Coronary artery (tissue), 2 donors: ENCODE measurements at regions not wholly inside any gene's neighbourhood (a gene's known extent, or its start where the extent isn't known, plus 50 kb on each side); places are given as distances from the start of the nearest gene placed in this dataset.
A peak's percentile ranks its signal among the peaks of the same experiment; 100 is the strongest.
"Not testable (repeated sequence)": the region's sequence is repeated elsewhere in the genome, so short reads cannot be mapped to it uniquely, and the experiment has no call there.

ENCODE experiments used
- DNase-seq: peaks from one replicate; pipeline ENCODE4 v3.0.0-alpha.2; 2017; ENCODE audit warnings: low spot score
- H3K27ac ChIP-seq, 2 donors: fragments of 200-600 bp; sonication (generic); one replicate each; pipeline ENCODE4 v1.5.1; 2016 to 2019
- H3K4me3 ChIP-seq: fragments of 200-600 bp; sonication (generic); 2 replicates; pipeline ENCODE4 v1.5.1; 2016; ENCODE audit warnings: mild to moderate bottlenecking, moderate library complexity
- CTCF ChIP-seq: fragments of 200-600 bp; sonication (generic); IDR thresholded peaks from one replicate; pipeline ENCODE4 v1.5.1; 2019; ENCODE audit warnings: antibody characterized with exemption

- no peak overlapping the region for H3K4me3 ChIP-seq
- peak overlapping the region; percentile 67 to 71 for H3K27ac ChIP-seq
- DNase-seq: no peak
- no peak for TF ChIP-seq CTCF
These were observed 359.5 kb upstream of the FGF16 start for GRCh38 chrX:77087529-77088169.

- no peak for TF ChIP-seq CTCF
- Histone ChIP-seq H3K4me3 (no peak overlapping the region), H3K27ac (peak overlapping the region; percentile 18 to 41)
- DNase-seq: no peak
These were observed 359.0 kb upstream of the FGF16 start for GRCh38 chrX:77088233-77088632.

GRCh38 chrX:77114501-77114900, 332.7 kb upstream of the FGF16 start:
- Histone ChIP-seq H3K4me3 (no peak overlapping the region), H3K27ac (no peak overlapping the region)
- TF ChIP-seq CTCF: no peak
- DNase-seq: no peak

- Histone ChIP-seq H3K4me3 (no peak overlapping the region), H3K27ac (no peak overlapping the region)
- no peak for DNase-seq
- no peak for TF ChIP-seq CTCF
These were observed 328.5 kb upstream of the FGF16 start for GRCh38 chrX:77118686-77119085.

- H3K27ac ChIP-seq: no peak overlapping the region
- DNase-seq: no peak
- no peak for TF ChIP-seq CTCF
- H3K4me3 ChIP-seq: no peak overlapping the region
These were observed 327.5 kb upstream of the FGF16 start for GRCh38 chrX:77119706-77120105.

- H3K27ac ChIP-seq, H3K4me3 ChIP-seq, DNase-seq: not testable (repeated sequence)
These were observed 323.3 kb upstream of the FGF16 start for GRCh38 chrX:77123917-77124316.

GRCh38 chrX:77127571-77127970, 319.6 kb upstream of the FGF16 start:
- not testable (repeated sequence) for DNase-seq, H3K27ac ChIP-seq, H3K4me3 ChIP-seq

GRCh38 chrX:77143907-77144306, 303.3 kb upstream of the FGF16 start:
- DNase-seq: no peak
- H3K4me3 ChIP-seq: no peak overlapping the region
- TF ChIP-seq CTCF: no peak
- H3K27ac ChIP-seq: no peak overlapping the region
